Right cardiac atrium (tissue), 5 donors: ENCODE measurements at regions not wholly inside any gene's neighbourhood (a gene's known extent, or its start where the extent isn't known, plus 50 kb on each side); places are given as distances from the start of the nearest gene placed in this dataset.
A peak's percentile ranks its signal among the peaks of the same experiment; 100 is the strongest.
"Not testable (repeated sequence)": the region's sequence is repeated elsewhere in the genome, so short reads cannot be mapped to it uniquely, and the experiment has no call there.

Source experiments
- ATAC-seq, 2 donors: fragments of 200-7000 bp; cut with Tn5 transposase; one replicate each; pipeline versions ENCODE4 v1.8.0 to v1.9.1; 2020; ENCODE audit warnings: moderate library complexity in 2 of 2, mild to moderate bottlenecking in 1 of 2
- DNase-seq, 3 donors: peaks; one replicate each; pipeline ENCODE4 v3.0.0-alpha.2; 2020
- H3K27ac ChIP-seq: one replicate; pipeline ENCODE4 v1.5.1; 2013; ENCODE audit warnings: mild to moderate bottlenecking, low read length, control low read depth, moderate library complexity
- H3K27me3 ChIP-seq: one replicate; pipeline ENCODE4 v1.6.1; 2013; ENCODE audit not compliant: control insufficient read depth, insufficient read depth
- H3K4me1 ChIP-seq: one replicate; pipeline ENCODE4 v1.6.1; 2013; ENCODE audit warnings: low read length; ENCODE audit not compliant: control insufficient read depth, insufficient read depth
- H3K4me3 ChIP-seq: one replicate; pipeline ENCODE4 v1.5.1; 2013; ENCODE audit warnings: low read length, control low read depth
- H3K9me3 ChIP-seq: one replicate; pipeline ENCODE4 v1.6.1; 2013; ENCODE audit warnings: low read length; ENCODE audit not compliant: control insufficient read depth
- WGBS: extraction: QIAGEN DNeasy Blood & Tissue Kit; methylation state at CpG from one replicate; pipeline ENCODE4 v1.1.7; 2013; 5-methylcytosine and 5-hydroxymethylcytosine counted together
- intact Hi-C, 4 donors: fragments of 100-400 bp; cut with DNase I; formaldehyde crosslinking; loops; one replicate each; pipeline versions ENCODE4 v1.11.0 to v1.14.0; 2022 to 2023
- donor health status: healthy with polysubstance abuse.
- donor health status: DM: no; HTN: yes; CAD: no.
- donor health status: DM: no; HTN: no; CAD: no.
- donor health status: DM: no; HTN: yes; CAD: no; lungs with severe emphysema.
- donor health status: DM: yes; HTN: yes; CAD: no.

DNA sequence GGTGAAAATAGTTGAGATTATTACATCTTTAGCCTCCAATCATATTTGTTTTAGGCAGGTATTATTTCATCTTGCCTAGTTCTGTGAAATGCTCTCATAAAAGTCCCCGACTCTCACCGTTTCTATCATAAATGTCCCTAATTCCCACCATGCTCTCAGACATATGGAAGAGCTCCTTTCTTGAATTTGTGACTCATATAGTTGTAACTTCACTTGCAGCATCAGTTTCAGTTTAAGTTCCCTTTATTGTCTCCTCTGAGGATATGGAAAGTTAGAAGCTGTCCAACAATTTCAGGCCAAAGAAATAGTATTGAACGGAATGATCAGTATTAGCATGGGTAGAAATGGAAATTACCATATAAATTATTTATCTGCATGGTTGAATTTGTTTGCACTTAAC is 187.5 kb upstream of the NR4A3 start:
- no peaks in the 10 kb centered on the region for H3K4me1 ChIP-seq
- H3K27ac ChIP-seq = no peak overlapping the region
- DNase-seq (no peak), ATAC-seq (no peak)
- intact Hi-C loops = no loop called here
- WGBS = 89% methylated on average over 3 of the region's 3 CpGs
- no peak overlapping the region for H3K4me3 ChIP-seq
- H3K9me3 ChIP-seq = no peaks in the 10 kb centered on the region
- H3K27me3 ChIP-seq = no peaks in the 10 kb centered on the region

DNA sequence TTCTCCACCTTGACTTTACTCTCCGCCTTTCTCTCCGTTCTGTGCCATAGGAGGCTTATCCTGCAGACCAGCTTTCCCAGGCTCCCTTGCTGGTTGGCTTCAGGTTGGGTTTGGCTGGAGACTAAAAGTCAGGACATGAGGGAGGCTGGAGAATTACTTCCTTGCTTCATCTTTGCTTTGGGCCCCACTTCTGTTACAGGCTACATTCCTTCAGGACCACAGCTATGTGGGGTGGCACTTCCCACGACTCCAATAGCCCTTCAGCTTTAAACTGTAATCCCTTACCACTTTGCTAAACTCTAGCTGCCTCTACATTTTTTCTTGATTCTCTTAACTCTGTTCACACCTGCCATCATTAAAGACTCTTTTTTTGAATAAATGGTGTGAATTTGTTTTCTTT is 186.7 kb upstream of the NR4A3 start:
- Histone ChIP-seq H3K4me3 (no peak overlapping the region), H3K27me3 (no peaks in the 10 kb centered on the region), H3K4me1 (no peaks in the 10 kb centered on the region), H3K9me3 (no peaks in the 10 kb centered on the region), H3K27ac (no peak overlapping the region)
- intact Hi-C loops = no loop called here
- ATAC-seq = no peak
- DNase-seq = no peak
- WGBS = 86% methylated on average over 3 of the region's 3 CpGs

DNA sequence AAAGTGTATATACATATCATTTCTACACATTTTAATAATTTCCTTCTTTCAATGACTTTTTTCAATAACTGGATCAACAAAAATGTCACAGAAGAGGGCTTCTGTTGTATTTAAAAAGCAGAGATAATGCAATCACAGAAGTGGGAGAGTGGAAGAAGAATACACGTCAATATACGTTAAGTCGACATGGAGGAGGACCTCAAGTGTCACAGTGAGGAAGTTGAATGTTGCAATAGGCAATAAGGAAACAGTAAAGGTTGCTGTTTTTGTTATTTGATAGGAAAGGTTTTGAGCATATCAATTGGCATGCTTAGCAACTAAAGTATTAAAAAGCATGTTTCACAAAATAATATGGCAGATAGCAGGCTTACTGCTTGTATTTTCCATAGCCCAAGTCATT is 184.0 kb upstream of the NR4A3 start:
- Histone ChIP-seq H3K4me3 (no peak overlapping the region), H3K27me3 (no peaks in the 10 kb centered on the region), H3K4me1 (no peaks in the 10 kb centered on the region), H3K27ac (no peak overlapping the region), H3K9me3 (no peaks in the 10 kb centered on the region)
- intact Hi-C loops = no loop called here
- 61% methylated on average over 3 of the region's 3 CpGs for WGBS
- DNase-seq (no peak), ATAC-seq (no peak)

DNA sequence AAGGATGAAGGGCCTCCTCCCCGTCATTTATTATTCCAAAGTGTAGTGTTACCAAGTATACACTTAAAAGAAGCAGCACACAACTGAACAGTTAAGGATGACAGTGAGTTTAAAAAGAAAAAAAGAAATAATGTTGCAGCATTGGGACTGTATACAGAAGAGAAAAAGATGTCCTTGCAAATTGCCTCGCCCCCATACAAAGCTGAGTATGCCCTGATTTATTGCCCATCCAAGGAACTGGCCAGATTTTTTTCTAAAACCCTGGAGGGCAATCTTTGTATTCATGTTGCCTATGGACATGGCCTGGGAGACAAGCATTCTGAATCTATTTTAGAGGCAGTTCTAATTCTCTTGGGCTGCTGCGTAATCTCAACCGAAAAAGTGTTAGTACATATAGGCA is 182.7 kb upstream of the NR4A3 start:
- DNase-seq = no peak
- intact Hi-C loops = no loop called here
- 92% methylated on average over 4 of the region's 4 CpGs for WGBS
- H3K4me3 ChIP-seq = no peak overlapping the region
- H3K4me1 ChIP-seq = no peaks in the 10 kb centered on the region
- no peak for ATAC-seq
- H3K27me3 ChIP-seq = no peaks in the 10 kb centered on the region
- H3K27ac ChIP-seq = no peak overlapping the region
- no peaks in the 10 kb centered on the region for H3K9me3 ChIP-seq

DNA sequence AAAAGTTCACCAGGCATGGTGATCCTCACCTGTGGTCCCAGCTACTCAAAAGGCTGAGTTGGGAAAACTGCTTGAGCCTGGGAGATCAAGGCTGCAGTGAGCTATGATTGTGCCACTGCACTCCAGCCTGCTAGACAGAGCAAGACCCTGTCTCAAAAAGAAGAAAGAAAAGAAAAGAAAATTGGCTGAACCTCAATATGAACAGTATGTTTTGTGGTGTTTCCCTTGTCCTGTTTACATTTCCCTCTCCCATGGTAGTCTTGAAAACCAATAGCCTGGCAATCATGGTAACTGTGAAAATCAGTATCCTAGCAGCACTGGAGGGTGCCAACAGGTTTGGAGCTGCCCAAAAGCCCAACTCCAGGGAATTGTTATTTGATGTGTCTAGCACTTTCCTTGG is 174.1 kb upstream of the NR4A3 start:
- Histone ChIP-seq H3K9me3 (no peaks in the 10 kb centered on the region), H3K4me1 (no peaks in the 10 kb centered on the region), H3K27me3 (no peaks in the 10 kb centered on the region), H3K4me3 (no peak overlapping the region), H3K27ac (no peak overlapping the region)
- no peak for DNase-seq
- ATAC-seq = no peak
- intact Hi-C loops = no loop called here

DNA sequence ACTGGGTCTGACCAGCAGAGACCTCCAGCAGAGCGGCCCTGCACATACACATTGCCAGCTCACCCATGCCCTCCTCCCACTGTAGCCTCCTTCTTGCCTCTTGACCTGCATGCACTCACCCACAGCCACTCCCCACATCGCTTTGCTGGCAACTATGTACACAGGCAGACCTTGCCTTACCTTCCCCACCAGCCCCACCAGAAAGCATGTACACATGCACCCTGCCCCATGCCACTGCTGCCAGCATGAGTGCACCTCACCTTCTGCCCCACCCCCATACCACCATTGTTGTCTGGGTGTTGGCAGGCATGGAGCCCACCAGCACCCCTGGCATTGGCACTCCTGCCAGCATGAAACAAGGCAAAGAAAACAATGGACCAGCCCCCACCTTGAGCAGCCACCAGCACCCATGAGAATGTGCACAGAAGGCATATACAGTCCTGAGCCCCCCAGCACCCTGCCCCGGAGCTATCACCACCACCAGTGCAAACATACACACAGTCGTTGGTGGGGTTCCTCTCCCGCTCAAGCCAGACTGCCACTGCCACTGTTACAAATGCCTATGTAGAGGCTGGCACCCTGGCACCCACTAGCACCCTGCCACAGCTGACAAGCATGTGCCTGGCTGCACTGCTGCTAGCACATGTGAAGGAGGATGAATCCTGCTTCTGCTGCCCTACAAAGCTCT is 171.4 kb upstream of the NR4A3 start:
- 89% methylated on average over 5 of the region's 5 CpGs for WGBS
- Histone ChIP-seq H3K27ac (no peak overlapping the region), H3K4me1 (no peaks in the 10 kb centered on the region), H3K9me3 (no peaks in the 10 kb centered on the region), H3K4me3 (no peak overlapping the region), H3K27me3 (no peaks in the 10 kb centered on the region)
- ATAC-seq = no peak
- DNase-seq = no peak
- intact Hi-C loops = no loop called here

DNA sequence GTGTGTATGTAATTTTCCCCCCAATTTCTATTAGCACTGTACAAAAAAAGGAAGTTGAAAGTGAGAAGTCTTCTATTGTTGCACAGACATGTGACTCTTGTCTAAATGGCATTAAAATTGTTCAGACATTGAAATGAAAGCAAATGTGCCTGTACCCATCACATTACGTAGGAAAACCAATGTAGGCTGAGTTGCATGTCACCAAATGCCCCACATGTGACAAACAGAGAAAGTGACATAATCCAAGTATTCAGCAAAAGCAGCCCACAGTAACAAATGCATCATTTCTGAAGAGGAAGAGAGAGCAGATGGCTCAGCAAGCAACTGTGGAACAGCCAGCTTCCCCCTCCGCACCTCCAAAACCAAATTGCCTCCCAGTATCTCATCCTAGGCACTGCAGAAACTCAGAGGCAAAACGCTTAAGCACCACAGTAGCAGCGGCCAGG is 161.5 kb upstream of the NR4A3 start:
- Histone ChIP-seq H3K27ac (no peak overlapping the region), H3K4me3 (no peak overlapping the region), H3K27me3 (no peaks in the 10 kb centered on the region), H3K9me3 (no peaks in the 10 kb centered on the region), H3K4me1 (no peaks in the 10 kb centered on the region)
- ATAC-seq = no peak
- intact Hi-C loops = no loop called here
- DNase-seq = peak in 1 of 3 donors; percentile 36
- 80% methylated on average over 4 of the region's 4 CpGs for WGBS

DNA sequence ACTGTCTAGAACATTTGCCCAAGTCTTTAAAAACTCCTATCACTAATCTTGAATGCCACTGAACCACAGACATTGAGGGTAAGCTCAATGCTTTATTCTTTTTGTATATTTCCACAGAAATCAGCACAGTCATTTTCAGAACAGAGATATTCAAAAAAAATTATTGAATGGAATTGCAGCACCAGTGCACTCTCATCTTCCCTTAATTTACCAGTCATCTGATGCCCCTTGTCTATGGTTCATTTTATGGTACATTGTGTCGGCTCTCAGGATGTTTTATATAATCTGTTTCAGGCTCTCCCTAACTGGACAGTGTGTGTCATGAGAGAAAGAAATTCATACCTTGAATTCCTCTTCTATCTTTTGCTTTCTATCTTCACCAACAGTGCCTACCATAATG is 158.4 kb upstream of the NR4A3 start:
- no peak overlapping the region for H3K4me3 ChIP-seq
- intact Hi-C loops = no loop called here
- 67% methylated on average over 1 of the region's 1 CpG for WGBS
- DNase-seq (no peak), ATAC-seq (no peak)
- H3K9me3 ChIP-seq = no peaks in the 10 kb centered on the region
- no peaks in the 10 kb centered on the region for H3K27me3 ChIP-seq
- no peak overlapping the region for H3K27ac ChIP-seq
- no peaks in the 10 kb centered on the region for H3K4me1 ChIP-seq

DNA sequence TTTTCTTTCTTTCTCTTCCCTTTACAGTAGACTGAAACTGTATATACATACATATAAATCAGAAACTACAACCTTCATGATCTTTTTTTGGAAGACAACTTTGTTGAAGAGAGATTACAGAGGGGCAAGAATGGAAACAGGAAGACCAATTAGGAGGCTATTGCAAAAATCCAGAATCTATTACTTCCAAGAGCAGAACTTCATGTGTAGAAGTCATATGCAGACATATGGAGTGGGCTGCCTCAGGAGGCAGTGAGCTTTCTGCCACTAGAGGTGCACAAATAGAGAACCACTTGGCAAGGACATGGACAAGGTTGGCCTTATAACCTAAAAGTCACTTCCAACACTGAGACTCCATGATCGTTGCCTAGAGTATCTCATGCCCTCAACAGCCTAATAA is 157.8 kb upstream of the NR4A3 start:
- Histone ChIP-seq H3K4me3 (no peak overlapping the region), H3K4me1 (no peaks in the 10 kb centered on the region), H3K9me3 (no peaks in the 10 kb centered on the region), H3K27ac (no peak overlapping the region), H3K27me3 (no peaks in the 10 kb centered on the region)
- 90% methylated on average over 1 of the region's 1 CpG for WGBS
- DNase-seq (no peak), ATAC-seq (no peak)
- intact Hi-C loops = no loop called here

DNA sequence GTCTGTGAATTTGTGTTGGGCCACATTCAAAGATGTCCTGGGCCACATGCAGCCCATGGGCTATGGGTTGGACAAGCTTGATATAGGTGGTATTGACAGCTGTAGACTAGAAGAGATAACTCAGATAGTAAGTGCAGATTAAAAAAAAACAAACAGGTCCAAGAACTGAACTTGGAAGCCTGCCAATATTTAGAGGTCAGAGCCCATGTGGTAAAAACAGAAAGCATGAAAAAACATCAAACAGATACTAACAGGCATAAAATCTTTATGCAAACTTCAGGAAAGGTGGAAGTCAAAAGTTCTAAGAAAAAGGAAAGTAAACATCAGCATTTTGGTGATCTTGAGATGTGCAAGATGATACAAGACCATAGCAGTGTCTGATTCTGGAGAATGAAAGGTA is 155.1 kb upstream of the NR4A3 start:
- intact Hi-C loops = no loop called here
- no peaks in the 10 kb centered on the region for H3K27me3 ChIP-seq
- H3K27ac ChIP-seq = no peak overlapping the region
- no peak overlapping the region for H3K4me3 ChIP-seq
- H3K9me3 ChIP-seq = no peaks in the 10 kb centered on the region
- H3K4me1 ChIP-seq = no peaks in the 10 kb centered on the region
- no peak for DNase-seq
- no peak for ATAC-seq

DNA sequence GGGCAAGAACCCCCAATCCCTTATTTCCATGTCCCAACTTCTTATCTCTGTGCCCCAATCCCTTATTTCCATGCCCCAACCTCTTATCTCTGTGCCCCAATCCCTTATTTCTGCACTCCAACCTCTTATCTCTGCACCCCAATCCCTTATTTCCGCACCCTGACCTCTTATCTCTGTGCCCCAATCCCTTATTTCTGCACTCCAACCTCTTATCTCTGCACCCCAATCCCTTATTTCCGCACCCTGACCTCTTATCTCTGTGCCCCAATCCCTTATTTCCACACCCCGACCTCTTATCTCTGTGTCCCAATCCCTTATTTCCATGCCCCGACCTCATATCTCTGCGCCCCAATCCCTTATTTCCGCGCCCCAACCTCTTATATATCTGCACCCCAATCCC is 150.8 kb upstream of the NR4A3 start:
- H3K9me3 ChIP-seq, H3K27me3 ChIP-seq, DNase-seq, intact Hi-C loops, H3K27ac ChIP-seq, ATAC-seq, H3K4me3 ChIP-seq, H3K4me1 ChIP-seq: not testable (repeated sequence)
- WGBS = 86% methylated on average over 7 of the region's 7 CpGs

DNA sequence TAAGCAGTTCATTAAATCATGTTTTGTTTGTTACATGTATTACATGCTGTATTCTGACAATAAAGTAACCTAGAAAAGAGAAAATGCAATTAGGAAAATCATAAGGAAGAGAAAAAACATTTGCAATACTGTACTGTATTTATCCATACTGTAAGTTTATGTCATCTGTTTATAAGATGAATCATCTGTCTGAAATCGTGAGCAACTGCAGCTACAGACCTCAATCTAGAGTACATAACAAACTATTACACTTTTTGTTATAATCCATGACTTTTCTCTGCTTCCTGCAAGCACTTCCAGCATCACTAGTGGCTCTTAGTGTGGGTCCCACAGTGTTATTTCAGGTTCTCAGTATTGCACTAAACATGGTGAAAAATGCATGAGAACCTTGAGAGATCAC is 144.4 kb upstream of the NR4A3 start:
- ATAC-seq (no peak), DNase-seq (no peak)
- H3K27ac ChIP-seq = no peak overlapping the region
- no peaks in the 10 kb centered on the region for H3K4me1 ChIP-seq
- intact Hi-C loops = no loop called here
- H3K9me3 ChIP-seq = no peaks in the 10 kb centered on the region
- H3K27me3 ChIP-seq = no peaks in the 10 kb centered on the region
- no peak overlapping the region for H3K4me3 ChIP-seq
- 60% methylated on average over 1 of the region's 1 CpG for WGBS
